Fibroblast of mammary gland (primary cell): ENCODE measurements at regions not wholly inside any gene's neighbourhood (a gene's known extent, or its start where the extent isn't known, plus 50 kb on each side); places are given as distances from the start of the nearest gene placed in this dataset.
A peak's percentile ranks its signal among the peaks of the same experiment; 100 is the strongest.
"Not testable (repeated sequence)": the region's sequence is repeated elsewhere in the genome, so short reads cannot be mapped to it uniquely, and the experiment has no call there.

ENCODE experiments used
- DNase-seq: peaks from one replicate; pipeline ENCODE4 v3.0.0-alpha.2; 2010; ENCODE audit warnings: low read depth
- H3K4me3 ChIP-seq: 2 replicates; pipeline ENCODE4 v1.5.1; 2011; ENCODE audit warnings: low read depth, mild to moderate bottlenecking, low read length, moderate library complexity; ENCODE audit not compliant: control insufficient read depth
- TF ChIP-seq, protein P1 (sequence below): conservative IDR thresholded peaks from 2 replicates; pipeline ENCODE4 v1.5.1; 2011; ENCODE audit warnings: low read depth, low read length, inconsistent platforms; ENCODE audit not compliant: control insufficient read depth, insufficient read depth

DNA sequence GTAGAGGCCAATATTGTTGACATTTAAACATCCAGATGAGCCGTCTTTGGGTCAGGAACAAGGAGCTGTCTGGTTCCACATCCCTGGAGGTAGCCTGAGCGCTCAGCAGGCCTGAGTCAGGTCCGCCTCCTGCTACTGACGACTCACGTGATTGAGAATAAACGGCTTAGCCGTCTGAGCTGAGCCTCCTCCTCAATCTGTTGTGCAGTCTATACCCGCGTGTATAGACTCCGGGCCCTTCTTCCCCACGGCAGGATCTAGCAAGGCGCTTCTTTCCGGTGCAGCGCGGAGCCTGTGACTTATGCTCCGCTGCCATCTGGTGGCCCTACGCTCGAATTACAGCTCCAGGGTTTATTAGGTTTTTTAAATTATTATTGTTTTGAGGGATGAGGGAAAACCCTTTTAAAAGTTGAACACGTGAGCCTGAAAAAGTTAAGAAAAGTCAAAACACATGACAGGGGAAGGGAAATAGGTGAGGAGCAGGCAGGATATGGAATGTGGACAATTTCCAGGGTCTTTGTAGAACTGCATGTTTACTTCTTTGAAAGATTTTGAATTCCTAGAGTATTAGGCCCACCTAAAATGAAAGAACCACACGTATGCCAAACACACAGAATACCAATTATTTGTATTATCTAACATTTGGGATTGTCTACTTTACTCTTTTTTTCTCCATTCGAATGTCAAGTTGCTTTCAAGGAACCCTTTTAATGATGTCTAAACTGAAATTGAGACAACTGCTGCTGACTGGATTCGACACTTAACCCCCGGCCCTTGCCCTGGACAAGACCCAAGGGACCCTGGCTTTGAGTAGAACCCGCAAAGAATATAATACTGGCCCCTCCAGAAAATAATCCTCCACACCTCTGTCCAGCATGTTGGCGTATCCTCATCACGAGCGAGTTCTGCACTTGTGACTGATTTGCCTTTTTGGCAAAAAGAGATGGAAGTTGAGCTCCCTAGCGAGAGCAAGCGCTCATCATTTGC lies 112.4 kb upstream of the ZNF236 start:
- DNase-seq = peak; percentile 73
- TF ChIP-seq, protein P1, sequence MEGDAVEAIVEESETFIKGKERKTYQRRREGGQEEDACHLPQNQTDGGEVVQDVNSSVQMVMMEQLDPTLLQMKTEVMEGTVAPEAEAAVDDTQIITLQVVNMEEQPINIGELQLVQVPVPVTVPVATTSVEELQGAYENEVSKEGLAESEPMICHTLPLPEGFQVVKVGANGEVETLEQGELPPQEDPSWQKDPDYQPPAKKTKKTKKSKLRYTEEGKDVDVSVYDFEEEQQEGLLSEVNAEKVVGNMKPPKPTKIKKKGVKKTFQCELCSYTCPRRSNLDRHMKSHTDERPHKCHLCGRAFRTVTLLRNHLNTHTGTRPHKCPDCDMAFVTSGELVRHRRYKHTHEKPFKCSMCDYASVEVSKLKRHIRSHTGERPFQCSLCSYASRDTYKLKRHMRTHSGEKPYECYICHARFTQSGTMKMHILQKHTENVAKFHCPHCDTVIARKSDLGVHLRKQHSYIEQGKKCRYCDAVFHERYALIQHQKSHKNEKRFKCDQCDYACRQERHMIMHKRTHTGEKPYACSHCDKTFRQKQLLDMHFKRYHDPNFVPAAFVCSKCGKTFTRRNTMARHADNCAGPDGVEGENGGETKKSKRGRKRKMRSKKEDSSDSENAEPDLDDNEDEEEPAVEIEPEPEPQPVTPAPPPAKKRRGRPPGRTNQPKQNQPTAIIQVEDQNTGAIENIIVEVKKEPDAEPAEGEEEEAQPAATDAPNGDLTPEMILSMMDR = peak; percentile 87
- no peak overlapping the region for H3K4me3 ChIP-seq

DNA sequence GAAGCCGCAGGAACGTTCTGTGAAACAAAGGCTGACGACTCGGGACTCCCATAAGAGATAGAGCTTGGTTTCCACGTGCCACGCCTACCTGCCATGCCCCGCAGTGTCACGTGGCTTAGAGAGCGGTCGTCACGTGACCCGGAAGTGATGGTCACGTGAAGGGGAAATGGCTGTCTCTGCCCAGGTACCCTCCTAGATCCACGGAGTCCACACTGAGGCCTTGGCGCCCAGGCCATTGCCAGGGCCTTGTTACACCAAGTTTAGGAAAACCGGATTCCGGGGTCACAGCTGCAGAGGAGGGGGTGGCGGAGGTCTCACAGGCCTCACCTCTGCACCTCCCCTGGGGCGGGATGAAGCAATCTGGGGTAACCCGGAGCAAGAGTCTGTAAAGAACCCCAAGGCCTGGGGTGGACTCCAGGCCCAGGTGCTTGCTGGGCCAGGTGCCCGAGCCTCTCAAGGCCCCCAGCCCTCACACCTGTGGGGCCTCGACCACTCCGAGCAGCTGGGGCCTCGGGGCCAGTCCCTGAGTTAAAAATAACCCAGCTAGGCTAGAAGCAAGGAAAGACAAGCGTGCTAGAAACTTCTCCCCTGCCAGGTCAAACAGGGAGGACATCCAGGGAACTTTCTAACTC lies 113.5 kb upstream of the ZNF236 start:
- TF ChIP-seq, protein P1 = no peak
- no peak overlapping the region for H3K4me3 ChIP-seq
- no peak for DNase-seq

DNA sequence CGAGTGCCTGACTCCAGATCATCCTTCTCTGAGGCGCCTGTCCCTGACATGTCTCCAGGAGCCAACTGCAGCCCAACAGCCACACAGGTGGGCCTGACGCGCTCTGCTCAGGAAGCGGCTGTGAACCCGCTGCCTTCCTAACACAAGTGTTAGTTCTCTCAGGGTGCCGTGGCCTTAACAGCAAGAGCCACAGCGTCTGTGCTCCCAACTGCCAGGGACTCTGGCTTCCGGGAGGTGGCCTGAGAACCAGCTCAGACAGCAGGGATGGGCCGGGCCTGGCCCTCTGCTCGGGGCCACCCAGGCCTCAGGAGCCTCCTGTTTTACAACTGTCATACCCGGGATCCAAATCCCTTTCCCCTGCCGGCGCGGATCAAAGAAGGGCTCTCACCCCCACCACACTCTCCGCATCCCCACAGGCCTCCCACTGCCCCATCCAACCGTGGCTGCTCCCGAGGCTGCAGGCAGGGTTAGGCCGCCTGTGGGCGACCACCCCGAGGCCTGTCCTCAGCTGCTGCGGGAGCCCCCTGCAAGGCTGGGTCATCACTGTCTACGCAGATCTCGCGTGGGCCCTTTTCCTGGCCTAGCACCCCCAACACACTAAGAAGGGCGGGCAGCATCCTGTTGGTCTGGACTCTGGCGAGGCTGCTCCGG lies 114.2 kb upstream of the ZNF236 start:
- no peak overlapping the region for H3K4me3 ChIP-seq
- DNase-seq = no peak
- TF ChIP-seq, protein P1 = no peak

DNA sequence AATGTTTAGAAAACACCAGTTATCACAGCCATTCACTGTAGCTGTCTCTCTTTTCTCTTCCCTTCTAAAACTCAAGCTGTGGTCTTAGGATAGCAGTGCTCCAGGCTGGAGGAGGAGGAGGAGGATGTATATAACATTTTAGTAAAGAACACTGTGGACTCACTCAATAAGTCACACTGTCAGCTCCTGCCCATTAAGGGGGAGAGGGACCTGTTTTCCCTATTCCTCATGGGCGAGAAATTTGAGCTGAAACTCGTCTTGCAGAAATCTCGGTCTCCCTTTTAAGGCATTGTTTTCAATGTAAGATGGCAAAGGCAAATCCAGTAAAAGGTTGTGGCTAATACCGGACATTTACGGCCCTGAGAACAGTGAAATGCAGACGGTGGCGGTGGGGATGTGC lies 114.8 kb upstream of the ZNF236 start:
- H3K4me3 ChIP-seq = no peak overlapping the region
- no peak for DNase-seq
- TF ChIP-seq, protein P1 = no peak

DNA sequence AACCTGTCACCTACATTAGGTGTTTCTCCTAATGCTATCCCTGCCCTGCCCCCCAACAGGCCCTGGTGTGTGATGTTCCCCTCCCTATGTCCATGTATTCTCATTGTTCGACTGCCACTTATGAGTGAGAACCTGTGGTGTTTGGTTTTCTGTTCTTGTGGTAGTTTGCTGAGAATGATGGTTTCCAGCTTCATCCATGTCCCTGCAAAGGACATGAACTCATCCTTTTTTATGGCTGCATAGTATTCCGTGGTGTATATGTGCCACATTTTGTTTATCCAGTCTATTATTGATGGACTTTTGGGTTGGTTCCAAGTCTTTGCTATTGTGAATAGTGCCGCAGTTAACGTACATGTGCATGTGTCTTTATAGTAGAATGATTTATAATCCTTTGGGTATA lies 117.8 kb upstream of the ZNF236 start:
- DNase-seq, H3K4me3 ChIP-seq: not testable (repeated sequence)

DNA sequence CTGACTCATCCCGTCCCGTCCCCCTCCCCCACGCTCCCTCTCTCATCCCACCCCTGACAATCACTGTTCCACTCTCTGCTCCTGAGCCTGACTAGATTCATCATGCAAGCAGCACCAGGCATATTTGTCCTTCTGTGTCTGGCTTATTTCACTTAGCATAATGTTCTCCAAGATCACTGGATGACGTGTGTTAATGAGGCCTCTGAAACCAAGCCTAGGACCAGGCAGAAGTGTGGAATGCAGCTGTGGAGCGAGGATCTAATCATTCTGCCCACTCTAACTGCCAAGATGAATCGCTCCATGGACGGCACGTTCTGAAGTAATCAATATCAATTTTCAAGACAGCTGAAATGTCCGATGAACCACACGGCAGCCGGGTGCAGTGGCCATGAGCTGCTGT lies 122.4 kb upstream of the ZNF236 start:
- TF ChIP-seq, protein P1 = no peak
- peak; percentile 56 for DNase-seq

More for the DNA sequence above, 122.4 kb upstream of the ZNF236 start:
- no peak overlapping the region for H3K4me3 ChIP-seq
